ENCODE measurements at regions not wholly inside any gene's neighbourhood (a gene's known extent, or its start where the extent isn't known, plus 50 kb on each side); places are given as distances from the start of the nearest gene placed in this dataset.
A peak's percentile ranks its signal among the peaks of the same experiment; 100 is the strongest.
"Not testable (repeated sequence)": the region's sequence is repeated elsewhere in the genome, so short reads cannot be mapped to it uniquely, and the experiment has no call there.

DNA sequence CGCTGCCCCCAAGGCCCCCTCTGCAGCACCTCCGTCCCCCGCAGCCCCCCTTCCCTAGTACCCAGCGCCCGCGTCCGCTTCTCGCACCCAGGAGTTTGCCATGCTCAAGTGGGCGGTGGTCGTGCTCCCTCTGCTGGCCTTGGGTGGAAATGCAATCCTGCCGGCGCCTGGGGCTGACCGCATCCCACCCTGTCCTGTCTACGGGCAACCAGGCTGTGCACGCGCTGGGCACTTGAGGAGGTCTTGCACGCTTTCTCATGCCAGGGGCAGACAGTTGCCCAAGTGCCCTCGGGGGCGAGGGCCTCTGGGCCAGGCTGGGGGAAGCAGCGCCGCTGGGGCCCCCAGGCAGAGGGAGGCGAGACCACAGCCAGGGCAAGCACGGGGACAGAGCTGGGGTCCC lies 1450.7 kb upstream of the TPTE start:
- H3K4me3 ChIP-seq; intact Hi-C loops (cut with DNase I); H3K27ac ChIP-seq; H3K36me3 ChIP-seq; H3K27me3 ChIP-seq; H3K9me3 ChIP-seq; H3K4me1 ChIP-seq: not testable (repeated sequence)
- DNase-seq (ENCODE audit: low spot score in 2 of 2): peak in 1 of 2 donors; percentile 60

DNA sequence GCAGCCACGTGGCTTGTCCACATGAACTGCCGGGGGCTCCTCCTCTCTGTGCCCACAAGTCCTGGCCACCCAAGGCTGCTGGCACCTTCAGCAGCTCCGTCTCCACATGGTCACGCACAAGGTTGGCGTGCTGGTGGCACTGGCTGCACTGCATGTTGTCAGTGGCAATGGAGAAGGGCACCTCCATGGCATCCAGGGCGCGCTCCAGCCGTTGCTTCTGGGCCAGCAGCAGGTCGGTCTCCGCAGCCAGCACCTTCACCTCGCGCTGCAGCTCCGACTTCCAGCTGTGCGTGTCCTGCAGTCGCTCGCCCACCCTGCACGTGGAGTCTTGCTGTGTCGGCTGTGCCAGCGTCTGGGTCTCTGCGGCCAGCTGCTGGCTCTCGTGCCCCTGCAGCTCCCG lies 1448.4 kb upstream of the TPTE start:
- H3K27me3 ChIP-seq; H3K9me3 ChIP-seq; H3K27ac ChIP-seq; H3K4me3 ChIP-seq; intact Hi-C loops (cut with DNase I); H3K4me1 ChIP-seq; DNase-seq (ENCODE audit: low spot score in 2 of 2); H3K36me3 ChIP-seq: not testable (repeated sequence)

DNA sequence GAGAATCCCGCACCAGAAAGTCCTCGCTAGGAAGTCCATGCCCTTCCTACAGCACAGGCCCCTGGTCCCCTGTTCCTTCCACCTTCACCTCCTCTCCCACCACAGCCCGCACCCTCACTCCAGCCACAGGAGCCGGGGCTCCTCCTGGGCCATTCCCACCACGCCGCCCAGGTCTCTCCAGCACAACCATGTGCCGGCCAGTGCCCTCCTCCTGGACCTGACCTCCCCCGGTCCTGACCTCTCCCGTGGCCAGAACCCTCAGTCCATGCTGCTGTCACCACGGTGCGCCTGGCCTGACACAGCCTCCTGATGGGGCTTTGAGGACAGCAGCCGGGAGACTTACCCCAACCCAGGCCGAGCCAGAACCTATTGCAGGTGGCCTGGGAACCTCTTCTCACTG lies 1446.6 kb upstream of the TPTE start:
- DNase-seq (ENCODE audit: low spot score in 2 of 2); H3K27ac ChIP-seq; H3K27me3 ChIP-seq; H3K36me3 ChIP-seq; H3K4me3 ChIP-seq; H3K4me1 ChIP-seq; H3K9me3 ChIP-seq; intact Hi-C loops (cut with DNase I): not testable (repeated sequence)

DNA sequence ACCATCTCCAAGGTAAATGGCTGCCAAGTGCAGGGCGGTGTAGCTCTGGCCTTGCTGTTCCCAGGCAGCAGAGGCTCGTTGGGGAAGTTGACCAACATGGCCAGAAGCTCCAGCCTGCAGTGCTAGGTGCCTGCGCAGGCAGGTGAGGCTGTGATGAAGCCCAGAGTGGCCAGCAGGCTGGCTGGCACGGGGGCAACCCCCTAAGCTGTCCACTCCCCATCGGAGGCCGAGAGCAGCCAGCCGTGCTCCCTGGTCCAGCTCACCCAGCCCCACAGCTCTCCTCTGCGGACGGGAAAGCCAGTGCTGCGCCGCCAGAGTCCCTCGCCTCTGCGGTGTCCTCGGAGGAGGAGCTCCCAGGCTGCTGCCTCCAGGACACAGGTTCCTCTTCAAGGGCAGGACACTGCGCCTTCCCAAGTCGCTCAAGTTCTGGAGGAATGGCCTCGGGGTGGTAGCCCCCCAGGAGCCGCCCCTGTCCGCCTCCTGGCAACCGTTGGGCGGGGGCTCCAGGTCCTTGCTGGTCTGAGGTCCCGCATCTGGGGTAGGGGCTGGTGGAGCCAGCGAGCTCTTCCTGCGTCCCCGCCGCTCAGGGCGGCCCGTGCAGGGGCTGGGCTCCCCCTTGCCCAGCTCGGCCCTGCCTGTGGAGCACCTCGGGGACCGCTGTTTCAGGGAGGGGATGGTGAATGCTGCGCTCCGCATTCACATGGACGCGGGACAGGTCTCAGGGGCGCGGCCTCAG lies 1438.1 kb upstream of the TPTE start:
- H3K36me3 ChIP-seq; H3K27ac ChIP-seq; DNase-seq (ENCODE audit: low spot score in 2 of 2); H3K4me3 ChIP-seq; H3K9me3 ChIP-seq; intact Hi-C loops (cut with DNase I); H3K4me1 ChIP-seq; H3K27me3 ChIP-seq: not testable (repeated sequence)

DNA sequence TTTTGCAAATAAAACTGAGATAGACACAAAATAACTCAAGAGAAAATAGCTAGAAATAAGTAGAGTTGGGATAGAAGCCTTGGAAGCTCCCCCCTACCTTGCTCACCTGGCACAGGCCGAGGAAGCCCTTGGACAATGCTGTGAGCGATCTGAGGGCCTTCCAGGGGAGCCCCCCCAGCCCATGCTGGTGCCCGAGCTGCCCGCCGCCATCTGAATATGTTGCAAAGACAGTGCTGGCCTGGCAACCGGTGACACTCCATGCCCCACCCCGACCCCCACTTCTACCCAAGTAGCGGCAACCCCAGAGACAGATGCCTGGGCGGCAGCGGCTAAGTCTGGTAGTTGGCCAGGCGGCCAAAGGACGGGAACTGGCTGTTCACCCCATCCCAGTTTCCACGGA lies 1435.1 kb upstream of the TPTE start:
- DNase-seq (ENCODE audit: low spot score in 2 of 2); H3K4me1 ChIP-seq: not testable (repeated sequence)

DNA sequence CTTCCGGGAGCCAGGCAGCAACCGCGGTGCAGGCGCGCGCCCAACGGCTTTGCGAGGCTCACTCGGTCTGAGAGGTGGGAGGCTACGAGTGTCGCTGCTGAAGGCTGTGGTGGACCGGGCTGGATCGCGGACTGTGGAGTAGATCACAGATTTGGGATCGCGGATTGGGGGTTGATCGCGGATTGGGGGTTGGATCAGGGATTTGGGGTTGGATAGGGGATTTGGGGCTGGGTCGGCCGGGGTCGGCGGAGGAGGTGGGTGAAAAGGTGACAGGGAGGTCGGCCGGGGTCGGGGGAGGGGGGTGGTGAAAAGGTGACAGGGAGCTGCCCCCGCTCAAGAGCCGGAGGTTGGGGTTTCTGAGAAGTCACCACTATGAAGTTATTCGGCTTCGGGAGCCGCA lies 1433.6 kb upstream of the TPTE start:
- H3K4me1 ChIP-seq, H3K9me3 ChIP-seq: not testable (repeated sequence)
- peak in 1 of 2 donors; percentile 53 for DNase-seq (ENCODE audit: low spot score in 2 of 2)

More for the DNA sequence above, 1435.1 kb upstream of the TPTE start:
- H3K9me3 ChIP-seq; H3K27ac ChIP-seq; intact Hi-C loops (cut with DNase I); H3K4me3 ChIP-seq; H3K27me3 ChIP-seq; H3K36me3 ChIP-seq: not testable (repeated sequence)

DNA sequence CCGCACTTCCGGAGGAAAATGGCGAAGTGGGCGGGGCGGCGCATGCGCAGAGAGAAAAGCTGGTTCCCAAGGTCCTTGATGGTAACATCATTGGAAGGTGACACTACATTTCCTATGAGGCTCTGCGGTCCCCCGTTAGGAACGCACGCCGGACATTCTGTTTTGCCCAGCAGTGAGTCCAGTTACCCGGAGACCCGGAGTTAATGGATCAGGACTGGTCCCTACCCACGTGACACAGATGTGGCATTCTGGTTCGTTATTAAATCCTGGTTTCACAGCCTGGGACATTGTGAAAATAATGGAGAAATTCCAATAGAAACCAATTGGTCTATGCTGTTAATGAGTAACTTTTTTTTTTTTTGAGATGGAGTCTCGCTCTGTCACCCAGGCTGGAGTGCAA lies 1391.6 kb upstream of the TPTE start:
- H3K27ac ChIP-seq; H3K36me3 ChIP-seq; H3K27me3 ChIP-seq; intact Hi-C loops (cut with DNase I); DNase-seq (ENCODE audit: low spot score in 2 of 2); H3K4me1 ChIP-seq; H3K4me3 ChIP-seq; H3K9me3 ChIP-seq: not testable (repeated sequence)

More for the DNA sequence above, 1433.6 kb upstream of the TPTE start:
- H3K27me3 ChIP-seq; intact Hi-C loops (cut with DNase I); H3K4me3 ChIP-seq; H3K27ac ChIP-seq; H3K36me3 ChIP-seq: not testable (repeated sequence)

DNA sequence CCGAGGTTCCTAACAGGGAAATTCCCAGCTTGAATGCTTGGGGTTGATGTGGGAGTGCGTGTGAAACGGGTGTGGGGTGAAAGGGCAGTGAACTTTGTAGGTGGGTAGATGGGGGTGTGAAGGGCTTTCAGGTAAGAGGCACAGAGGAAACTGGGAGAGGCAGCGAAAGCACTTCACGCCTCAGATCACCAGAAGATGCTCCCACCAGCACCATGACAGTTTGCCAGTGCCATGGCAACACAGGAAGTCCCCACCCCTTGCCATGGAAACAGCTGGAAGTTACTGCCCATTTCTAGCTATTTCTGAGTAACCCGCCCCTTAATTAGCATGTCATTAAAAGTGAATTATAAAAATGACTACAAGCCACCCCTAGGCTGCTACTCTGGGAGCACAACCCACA lies 1390.6 kb upstream of the TPTE start:
- DNase-seq (ENCODE audit: low spot score in 2 of 2): peak in 1 of 2 donors; percentile 53
- intact Hi-C loops (cut with DNase I): not testable (repeated sequence)

More for the DNA sequence above, 1390.6 kb upstream of the TPTE start:
- not testable (repeated sequence) for H3K4me3 ChIP-seq, H3K36me3 ChIP-seq, H3K4me1 ChIP-seq, H3K9me3 ChIP-seq, H3K27me3 ChIP-seq, H3K27ac ChIP-seq
